GM21576 (cell line): ENCODE measurements at regions not wholly inside any gene's neighbourhood (a gene's known extent, or its start where the extent isn't known, plus 50 kb on each side); places are given as distances from the start of the nearest gene placed in this dataset.

Experiments used
- ATAC-seq: cut with Tn5 transposase; IDR thresholded peaks from one replicate; pipeline ENCODE4 v1.9.1; 2021; ENCODE audit warnings: mild to moderate bottlenecking, moderate library complexity; ENCODE audit not compliant: unreplicated experiment

DNA sequence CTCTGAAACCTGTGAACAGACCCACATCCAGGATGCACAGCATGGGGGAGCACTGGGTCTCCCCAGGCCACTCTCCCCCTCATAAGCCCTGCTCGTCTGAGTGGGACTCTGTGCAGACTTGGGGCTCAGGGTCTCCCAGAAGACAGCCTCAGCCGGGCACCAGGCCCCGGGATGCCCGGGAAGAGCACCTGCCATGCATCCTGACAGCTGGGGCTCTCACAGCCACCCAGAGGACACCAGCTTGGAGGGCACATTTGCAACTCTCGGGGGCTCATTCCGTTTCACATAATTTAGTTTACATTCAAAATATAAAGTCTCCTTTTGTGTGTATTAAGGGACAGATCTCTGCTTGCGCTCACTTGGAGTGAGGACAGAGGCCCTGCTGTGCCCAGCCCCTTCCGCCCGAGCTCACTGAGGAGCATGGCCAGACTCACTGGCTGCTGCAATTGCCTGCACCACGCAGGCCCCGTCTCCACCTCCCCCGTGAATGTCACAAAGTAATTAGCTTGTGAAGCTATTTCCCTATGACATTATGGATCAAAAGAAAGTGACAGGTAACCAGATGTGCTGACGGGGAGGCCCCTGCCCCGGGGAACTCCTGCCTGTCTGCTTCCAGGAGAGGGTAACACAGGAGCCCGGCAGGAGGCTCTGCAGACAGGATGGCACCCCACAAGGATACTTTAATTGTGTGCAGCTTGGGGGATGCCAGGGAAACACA lies 275.6 kb downstream of the BRD1 start:
- ATAC-seq = no peak

DNA sequence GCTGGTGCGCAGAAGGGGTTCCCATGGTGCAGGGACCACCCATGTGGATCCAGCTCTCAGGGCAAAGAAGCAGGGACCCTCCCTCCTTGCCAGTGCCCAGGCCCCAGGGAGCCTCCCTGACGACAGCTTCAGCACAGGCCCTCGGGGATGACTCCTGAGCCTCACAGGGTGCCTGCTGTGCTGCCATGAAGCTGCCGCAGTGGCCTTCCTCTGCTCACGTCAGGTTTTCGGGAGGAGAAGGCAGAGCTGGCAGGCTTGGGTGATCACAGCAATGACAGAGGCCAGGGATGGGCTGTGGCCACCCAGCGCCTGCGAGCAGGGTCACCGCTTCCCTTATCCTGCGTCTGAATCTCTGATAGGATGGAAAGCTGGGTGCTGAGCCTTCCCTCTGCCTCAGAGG lies 276.2 kb downstream of the BRD1 start:
- no peak for ATAC-seq

DNA sequence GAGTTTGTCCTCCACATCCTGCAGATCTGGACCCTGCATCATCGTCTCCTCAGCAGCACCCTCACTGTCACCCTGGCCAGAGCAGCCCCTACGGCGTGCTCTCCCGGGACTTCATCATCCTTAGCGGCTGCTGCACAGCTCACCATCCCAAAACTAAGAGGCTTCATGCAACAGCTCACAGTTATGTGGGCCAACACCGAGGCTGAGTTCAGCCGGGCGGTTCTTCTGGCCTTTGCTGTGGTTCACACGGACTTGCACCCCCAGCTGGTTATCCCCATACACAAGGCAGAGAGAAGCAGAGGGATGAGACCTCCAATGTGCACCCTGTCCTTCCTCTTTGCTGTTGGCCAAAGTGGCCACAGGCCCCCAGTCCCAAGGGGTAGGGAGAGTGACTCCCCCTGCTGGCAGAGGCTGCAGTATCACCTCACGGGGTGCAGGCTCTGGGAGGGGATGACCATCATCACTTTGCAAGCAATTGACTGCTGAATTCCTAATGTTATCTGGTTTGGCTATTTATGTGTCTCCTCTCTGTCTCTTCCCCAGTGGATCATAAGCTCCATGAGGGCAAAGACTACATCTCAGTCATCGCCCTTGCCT lies 276.8 kb downstream of the BRD1 start:
- ATAC-seq = no peak

DNA sequence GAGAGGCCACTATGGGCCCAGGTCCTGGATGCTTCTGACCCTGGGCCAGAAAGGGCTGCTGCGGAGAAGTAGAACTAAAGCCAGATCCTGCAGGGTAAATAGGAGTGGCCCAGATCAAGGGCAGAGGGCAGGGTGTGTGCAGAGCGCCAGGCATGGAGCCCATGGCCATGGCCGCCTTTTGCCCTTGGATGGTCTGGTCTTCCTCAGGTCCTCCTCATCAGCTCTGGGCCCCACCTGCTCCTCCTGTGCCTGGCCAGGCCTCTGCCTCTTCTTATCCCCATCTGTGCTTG lies 277.6 kb downstream of the BRD1 start:
- ATAC-seq = no peak

DNA sequence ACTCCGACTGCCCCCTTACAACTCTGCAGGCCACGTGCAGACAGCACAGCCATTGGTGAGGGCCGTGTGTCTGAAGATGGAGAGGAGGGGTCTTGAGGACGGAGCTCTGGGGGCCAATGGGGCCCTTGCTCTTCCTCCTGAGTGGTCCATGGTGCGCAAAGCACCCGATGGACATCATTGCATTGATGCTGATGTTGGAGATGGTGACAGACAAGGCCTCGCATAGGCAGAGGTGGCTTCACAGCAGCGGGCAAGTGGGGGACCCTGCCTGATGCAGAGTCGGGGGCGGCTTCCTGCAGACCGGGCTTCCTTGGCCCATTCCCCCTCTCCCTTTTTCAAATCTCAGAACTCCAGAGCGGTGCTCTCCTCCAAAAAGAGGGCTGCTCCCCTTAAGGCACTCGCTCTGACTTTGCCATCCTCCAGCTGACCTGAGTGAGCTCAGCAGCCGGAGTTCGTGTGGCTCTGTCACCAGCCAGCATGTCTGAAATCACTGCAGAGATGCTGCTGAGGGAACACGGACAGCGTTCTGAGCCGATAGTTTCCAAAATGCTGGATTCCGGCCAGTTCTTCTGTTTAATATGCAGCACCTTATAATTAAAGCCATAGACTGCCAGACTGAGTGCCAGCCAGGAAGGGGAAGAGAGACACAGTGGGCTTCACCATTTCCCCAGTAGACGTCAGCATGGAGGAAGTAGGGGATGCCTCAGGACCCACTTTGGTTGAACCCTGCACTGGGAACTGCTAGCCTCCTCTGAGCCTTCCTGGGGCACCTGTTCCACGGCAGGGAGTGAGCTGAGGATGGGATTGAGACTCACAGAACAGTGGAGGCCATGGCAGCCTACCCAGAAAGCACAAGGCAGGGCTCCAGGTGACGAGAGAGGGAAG lies 278.2 kb downstream of the BRD1 start:
- ATAC-seq = no peak

DNA sequence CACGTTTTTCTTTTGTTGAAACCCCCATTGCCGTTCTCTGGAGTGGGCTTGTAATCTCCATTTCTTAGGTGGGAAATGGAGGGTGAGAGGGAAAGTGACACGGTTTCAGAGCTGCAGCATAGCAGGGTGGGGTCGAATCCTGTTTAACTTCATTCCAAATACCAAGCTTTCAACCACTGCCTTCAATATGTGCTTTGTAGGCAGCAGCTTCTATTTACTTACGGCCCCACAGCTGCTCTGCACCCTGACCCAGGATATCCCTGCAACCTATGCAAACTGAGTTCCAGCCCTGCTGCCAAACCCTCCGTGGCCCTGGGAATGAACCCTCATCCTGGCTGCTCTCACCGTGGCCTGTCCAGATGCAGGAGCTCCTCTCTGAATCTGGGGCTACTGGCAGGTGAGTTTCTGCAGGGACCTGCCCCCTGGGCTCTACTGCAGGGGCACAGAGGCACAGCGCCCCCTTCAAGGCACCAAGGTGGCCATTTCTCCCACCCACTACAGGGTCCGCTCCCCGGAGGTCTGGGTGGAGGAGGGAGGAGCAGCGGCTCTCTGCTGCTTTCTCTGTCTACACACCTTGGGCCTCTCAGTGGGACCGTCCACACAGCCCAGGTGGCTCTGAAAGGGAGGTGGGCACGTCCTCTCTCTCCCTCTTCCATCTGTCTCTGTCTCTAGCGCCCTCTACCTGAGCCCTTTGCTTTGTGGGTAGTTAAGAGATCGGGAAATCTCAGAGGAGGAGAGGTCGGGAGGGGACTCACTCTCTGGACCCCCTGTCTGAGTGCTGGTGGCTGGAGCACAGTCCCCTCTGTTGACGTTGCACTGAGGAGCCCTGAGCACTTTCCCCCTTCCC lies 279.1 kb downstream of the BRD1 start:
- no peak for ATAC-seq

DNA sequence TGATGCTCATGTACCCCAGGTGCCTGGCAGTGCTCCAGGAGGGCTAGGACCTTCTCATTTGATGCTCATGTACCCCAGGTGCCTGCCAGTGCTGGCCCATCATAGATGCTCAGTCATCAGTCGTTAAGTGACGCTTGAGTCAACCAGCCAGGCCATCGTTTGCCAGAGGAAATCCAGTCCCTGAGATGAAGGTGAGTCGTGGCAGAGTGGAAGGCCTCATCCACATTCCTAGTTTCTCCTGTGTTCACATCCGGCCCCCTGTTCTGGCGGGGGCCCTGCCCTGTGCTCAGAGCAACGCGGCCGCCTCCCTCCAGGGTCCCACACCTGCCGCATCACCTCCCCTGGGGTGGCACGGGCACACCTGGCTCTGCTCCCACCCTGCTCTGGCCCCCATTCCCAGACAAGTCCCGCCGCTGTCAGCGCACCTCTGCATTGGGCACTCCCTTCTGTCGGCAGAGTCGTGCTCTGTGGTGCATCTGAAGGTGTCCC lies 279.9 kb downstream of the BRD1 start:
- no peak for ATAC-seq

DNA sequence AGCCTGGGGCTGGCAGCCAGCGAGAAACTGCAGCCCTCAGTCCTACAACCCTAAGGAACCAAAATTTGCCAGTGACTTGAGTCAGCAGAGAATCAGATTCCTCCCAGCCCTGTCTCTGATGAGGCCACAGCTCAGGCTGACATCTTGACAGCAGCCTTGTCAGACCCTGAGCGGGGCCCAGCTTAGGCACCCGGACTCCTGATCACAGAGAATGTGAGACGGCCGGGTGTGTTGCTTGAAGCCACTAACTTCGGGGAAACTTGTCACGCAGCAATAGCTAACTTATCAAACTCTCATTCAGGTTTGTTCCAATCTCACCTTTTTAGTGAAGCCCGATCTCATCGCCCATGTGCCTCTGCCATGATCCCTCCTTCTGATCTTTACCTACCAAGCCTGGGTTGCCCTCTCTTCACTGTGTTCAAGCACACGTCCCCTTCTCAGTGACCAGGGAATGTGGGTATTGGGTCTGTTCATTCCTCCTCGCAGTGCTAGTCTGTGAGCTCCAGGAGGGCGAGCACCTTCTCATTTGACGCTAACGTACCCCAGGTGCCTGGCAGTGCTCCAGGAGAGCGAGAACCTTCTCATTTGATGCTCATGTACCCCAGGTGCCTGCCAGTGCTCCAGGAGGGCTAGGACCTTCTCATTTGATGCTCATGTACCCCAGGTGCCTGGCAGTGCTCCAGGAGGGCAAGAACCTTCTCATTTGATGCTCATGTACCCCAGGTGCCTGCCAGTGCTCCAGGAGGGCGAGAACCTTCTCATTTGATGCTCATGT lies 280.7 kb downstream of the BRD1 start:
- no peak for ATAC-seq

DNA sequence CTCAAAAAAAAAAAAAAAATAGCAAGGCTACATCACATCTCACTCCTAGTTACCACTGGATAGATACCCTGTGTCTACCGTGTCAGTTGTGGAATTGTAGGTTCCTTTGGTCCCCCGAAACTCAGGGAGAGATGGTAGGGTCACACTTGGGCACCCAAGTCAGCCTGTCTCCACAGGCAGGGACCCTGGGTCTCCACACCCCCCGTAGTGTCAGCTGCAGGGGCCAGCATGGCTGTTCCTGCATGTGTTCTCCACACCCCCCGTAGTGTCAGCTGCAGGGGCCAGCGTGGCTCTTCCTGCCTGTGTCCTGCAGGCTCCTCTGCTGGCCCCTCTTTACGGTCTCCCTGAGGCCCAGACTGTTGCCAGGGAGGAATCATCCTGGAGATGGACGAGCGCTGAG lies 282.1 kb downstream of the BRD1 start:
- no peak for ATAC-seq

DNA sequence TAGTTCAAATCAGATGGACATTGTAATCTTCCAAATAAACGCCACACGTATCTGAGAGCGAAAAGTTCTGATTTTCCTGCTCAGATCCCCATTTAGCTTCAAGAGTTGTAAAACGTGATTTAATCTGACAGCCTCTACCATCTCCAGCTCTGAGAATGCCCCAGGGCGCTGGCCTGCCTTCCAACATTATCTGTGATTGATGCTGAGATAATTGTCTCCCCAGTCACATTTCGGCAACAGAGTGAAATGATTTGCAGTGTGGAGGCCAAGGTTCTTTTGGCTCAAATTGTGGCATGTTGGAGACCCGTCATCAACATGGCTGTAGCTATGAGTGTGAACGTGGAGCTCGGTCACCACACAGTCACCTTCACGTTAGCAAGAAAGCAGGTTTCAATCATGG lies 283.4 kb downstream of the BRD1 start:
- no peak for ATAC-seq

DNA sequence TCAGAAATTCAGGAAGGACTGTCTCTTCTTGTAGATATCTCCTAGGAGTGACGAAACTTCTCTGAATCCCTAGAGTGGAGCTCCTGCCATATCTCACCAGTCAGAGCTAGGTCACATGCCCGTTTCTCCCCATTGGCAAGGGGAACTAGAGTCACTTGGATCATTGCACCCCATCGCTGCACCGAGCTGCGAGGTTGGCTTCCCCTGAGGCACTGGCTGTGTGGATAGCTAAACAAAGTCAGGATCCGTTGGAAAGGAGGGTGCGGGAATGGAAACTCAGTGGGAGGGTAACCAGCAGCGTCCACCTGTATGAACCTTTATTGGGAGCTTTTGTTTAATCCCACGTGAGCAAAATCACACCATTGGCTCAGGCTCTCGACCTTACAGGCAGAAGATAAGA lies 283.8 kb downstream of the BRD1 start:
- no peak for ATAC-seq

DNA sequence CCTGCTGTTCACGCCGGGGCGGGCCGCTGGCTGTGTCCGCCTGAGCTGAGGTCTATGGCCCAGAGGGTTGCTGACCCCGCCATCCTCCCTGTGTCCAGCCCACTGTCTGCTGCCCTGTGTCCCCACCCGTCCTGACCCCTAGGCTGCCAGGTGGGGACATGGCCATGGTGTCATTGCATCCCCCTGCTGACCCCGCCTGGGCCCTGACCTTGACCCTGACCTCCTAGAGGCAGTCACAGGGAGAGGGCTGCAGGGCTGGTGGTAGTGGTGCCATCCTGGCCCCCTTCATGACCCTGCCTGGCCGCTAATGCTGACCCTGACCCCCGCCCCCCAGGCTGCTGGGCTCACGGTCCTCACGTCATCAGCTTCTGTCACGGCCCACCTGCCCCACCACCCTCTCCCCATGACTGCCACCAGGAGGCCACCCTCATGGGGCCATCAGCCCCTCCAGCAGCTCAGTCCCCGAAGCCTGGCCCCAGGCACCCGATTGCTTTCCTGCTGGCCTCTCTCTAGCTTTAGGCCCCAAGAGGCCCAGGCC lies 285.9 kb downstream of the BRD1 start:
- no peak for ATAC-seq

DNA sequence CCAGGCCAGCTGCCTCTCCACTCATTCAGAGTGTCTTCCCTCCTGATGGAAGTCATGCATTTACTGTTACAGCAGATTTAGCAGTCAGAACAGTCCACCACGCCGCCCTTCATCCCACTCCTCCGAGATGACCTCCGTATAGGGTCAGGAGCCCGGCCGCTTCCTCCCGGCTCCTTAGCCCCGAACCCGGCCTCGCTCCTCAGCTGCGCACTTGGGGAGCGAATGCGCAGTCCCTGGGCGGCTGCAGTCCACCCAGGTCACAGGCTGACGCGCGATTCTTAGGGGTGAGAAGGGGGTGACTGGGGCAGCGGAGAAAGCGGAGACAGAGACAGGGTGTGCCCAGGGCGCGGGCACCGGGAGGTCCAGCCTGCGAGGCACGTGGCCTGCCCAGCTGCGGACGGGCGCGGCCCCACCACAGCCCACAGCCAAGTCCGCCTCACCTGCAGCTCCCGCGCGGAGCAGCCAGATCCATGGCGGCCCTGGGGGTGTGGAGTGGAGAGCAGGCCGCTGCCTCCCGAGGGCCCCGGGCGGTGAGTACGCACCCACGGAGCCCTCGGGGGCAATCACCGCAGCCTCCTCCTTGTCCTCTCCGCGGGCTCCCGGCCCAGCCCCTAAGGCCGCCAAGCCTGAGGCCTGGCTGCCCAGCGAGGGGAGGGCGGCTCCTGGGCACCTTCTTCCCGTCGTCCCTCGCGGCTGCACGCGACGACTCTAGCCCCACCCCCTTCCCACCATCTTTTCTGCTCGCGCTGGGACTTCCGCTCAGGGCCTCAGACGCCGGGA lies 286.6 kb downstream of the BRD1 start:
- no peak for ATAC-seq

DNA sequence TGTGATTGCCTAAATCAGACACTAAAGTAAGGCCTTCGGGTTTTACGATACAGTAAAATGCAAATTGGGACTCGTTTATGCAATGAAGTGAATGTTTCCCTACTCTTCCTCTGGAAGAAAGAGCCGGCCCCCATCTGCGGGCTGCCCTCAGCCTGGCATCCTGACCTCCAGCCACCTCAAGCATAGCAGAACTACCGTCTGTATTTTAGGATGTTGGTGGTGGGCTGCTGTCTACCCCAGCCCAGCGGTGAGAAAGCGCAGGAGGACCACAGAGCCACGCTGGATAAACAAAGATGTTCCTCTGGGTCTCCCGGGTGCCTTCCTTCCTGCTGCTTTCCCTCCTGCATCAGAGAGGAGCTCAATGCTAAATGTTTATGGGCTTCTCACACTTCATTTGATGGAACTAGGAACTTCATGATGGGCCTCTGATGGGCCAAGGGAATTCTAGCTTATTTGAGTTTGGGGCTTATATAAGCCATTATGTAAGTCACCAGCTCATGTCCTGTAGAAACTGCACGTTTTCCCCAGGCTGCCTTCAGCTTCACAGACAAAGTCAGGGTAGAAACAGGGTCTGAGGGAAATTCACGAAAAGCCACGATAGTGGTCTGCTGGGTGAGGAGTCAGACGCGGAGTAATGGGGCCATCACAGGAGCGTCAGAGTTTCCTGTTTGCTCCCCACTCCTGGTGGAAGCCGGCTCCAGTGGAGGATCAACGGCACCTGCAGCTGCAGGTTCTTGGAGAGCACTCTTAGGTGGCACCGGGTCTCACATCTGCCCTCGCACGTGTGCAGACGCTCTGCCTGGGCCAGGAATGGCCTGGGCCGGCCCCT lies 287.4 kb downstream of the BRD1 start:
- no peak for ATAC-seq

DNA sequence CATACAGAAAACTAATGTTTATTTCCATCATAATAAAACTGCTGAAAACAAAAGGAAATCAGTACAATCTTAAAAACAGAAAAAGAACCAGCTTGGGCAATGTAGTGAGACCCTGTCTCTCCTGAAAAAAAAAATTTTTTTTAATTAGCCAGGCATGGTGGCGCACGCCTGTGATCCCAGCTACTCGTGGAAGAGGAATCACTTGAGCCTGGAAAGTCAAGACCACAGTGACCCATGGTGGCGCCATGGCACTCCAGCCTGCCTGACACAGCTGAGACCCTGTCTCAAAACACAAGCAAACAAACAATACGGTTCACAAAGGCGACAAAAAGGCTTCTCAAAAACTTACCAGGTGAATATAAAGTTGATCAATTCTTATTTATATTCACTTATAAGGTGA lies 289.7 kb downstream of the BRD1 start:
- no peak for ATAC-seq

DNA sequence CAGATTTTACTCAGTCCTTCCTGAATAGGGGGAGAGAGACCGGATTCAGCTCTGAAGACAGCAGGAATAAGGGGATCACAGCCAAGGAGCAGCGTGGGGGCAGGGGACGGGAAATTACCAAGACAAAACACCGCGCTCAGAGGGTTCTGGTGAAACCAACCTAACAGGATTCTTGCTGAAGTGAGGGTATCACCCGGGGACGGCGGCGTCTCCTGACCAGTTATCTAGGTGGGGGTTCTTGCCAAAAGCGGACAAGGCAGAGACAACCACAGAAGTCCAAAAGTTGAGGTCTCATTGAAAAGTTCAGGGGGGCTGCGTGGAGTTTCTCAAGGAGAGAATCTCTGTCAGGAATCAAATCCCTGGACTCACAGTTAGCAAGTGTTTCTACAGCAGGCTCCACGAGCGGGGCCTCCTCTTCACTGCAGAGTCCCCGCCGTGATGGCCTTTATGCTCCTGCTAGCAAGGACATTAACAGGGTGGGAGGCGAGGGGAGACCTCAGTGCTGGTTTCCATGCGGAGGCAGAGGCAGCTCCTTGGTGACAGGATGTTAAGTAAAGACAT lies 291.0 kb downstream of the BRD1 start:
- ATAC-seq = no peak

DNA sequence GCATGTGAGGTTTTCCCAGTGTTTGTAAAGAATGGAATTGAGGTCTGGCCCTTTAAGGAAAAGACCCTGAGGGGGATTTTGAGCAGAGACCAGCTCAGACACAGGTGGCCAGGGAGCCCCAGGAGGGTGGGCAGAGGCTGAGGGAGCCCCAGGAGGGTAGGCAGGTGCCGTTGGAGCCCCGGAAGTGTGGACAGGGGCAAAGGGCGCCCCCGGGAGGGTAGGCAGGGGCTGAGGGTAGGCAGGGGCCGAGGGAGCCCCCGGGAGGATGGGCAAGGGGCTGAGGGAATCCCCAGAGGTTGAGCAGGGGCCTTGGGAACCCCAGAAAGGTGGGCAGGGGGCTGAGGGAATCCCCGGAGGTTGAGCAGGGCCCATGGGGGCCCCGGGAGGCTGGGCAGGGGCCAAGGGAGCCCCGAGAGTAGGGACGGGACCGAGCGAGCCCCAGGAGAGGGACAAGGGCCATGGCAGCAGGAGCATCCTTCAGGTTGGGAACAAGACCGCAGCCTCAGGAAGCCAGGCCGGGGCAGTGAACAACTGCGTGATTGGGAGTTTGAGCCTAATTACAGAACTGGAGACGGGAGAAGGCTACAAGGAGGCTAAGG lies 292.0 kb downstream of the BRD1 start:
- no peak for ATAC-seq

DNA sequence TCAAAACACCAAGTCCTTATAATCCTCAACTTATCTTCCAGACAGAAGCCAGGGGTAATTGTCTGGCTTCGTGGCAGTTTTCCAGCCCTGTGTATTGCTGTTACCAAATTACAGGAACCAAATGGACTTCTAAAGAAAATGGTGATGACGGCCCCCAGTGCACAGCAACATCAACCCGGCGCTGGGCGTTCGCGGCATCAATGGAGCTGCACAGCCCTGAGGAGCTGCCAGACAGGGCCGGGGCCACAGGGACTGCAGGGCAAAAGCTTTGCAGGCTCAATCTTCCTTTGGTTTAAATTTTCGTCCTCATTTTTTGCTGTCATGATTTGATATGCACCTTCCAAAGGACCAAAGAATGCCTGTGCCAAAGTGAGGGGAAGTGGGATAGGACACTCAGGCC lies 292.5 kb downstream of the BRD1 start:
- ATAC-seq = no peak
